HepG2 (cell line): ENCODE measurements at regions not wholly inside any gene's neighbourhood (a gene's known extent, or its start where the extent isn't known, plus 50 kb on each side); places are given as distances from the start of the nearest gene placed in this dataset.

Experiments
- ATAC-seq: fragments of 200-7000 bp; cut with Tn5 transposase; 3 replicates; pipeline ENCODE4 v1.9.1; 2020; ENCODE audit warnings: mild to moderate bottlenecking, moderate library complexity
- BruUV-seq: library from RNA; stranded (reverse); fragments of 400-500 nt; replicated peaks from 2 replicates; lab custom pipeline; 2021; lab: Mats Ljungman, UMichigan
- CTCF ChIA-PET: fragments of 300-600 bp; formaldehyde crosslinking; extraction: SDS; loops from one replicate; lab custom pipeline; 2021; ENCODE audit warnings: low total read pairs, inconsistent platforms, low intra/inter-chr PET ratio; lab: Yijun Ruan, JAX
- POLR2A ChIA-PET: fragments of 350-600 bp; sonication (Branson Sonifier 250); formaldehyde crosslinking; loops from one replicate; lab custom pipeline; 2020; ENCODE audit warnings: antibody characterized with exemption, inconsistent platforms; lab: Yijun Ruan, JAX
- DNase-seq: peaks from one replicate; pipeline ENCODE4 v3.0.0-alpha.2; 2015; ENCODE audit warnings: low spot score
- FAIRE-seq: peaks from 3 replicates; lab custom pipeline; 2011; peaks lifted over from hg19 to GRCh38; lab: Jason Lieb, UNC
- H2AFZ ChIP-seq: one replicate; pipeline ENCODE4 v1.6.1; 2011; ENCODE audit warnings: low read length, inconsistent platforms
- H3K27ac ChIP-seq: fragments of 300-600 bp; 3 replicates; pipeline ENCODE4 v1.8.0; 2011; ENCODE audit warnings: mixed run types, mild to moderate bottlenecking, mixed read lengths, low read length, inconsistent platforms; ENCODE audit not compliant: insufficient read depth; ENCODE audit errors: extremely low read length
- H3K27me3 ChIP-seq, 2 experiments: fragments of 200-600 bp in 1 of 2; 2 replicates in 1 of 2; 3 replicates in 1 of 2; pipeline versions ENCODE4 v1.6.0 to v1.8.0; 2011; ENCODE audit warnings: low read length in 2 of 2, mild to moderate bottlenecking in 2 of 2, moderate library complexity in 2 of 2, inconsistent platforms in 1 of 2; ENCODE audit not compliant: insufficient read depth in 2 of 2, control insufficient read depth in 1 of 2
- H3K36me3 ChIP-seq, 2 experiments: fragments of 200-600 bp in 1 of 2; replicated peaks in 1 of 2; 2 replicates in 1 of 2; 3 replicates in 1 of 2; pipeline versions ENCODE4 v1.5.1 to v1.8.0; 2011; ENCODE audit warnings: low read length in 2 of 2, inconsistent platforms in 1 of 2; ENCODE audit not compliant: insufficient read depth in 2 of 2, control insufficient read depth in 1 of 2
- H3K4me1 ChIP-seq: 2 replicates; pipeline ENCODE4 v1.5.1; 2012; ENCODE audit warnings: low read length, inconsistent platforms; ENCODE audit not compliant: insufficient read depth
- H3K4me2 ChIP-seq: 2 replicates; pipeline ENCODE4 v1.6.0; 2011; ENCODE audit warnings: low read depth, low read length, inconsistent platforms
- H3K4me3 ChIP-seq, 3 experiments: fragments of 200-600 bp in 1 of 3; sonication (generic), shearing (Covaris generic) in 1 of 3; replicated peaks in 1 of 3; 2 replicates each; pipeline ENCODE4 v1.5.1; 2011 to 2016; ENCODE audit warnings: low read length in 3 of 3, inconsistent platforms in 2 of 3, low read depth in 2 of 3, mild to moderate bottlenecking in 2 of 3, control low read depth in 1 of 3, mixed read lengths in 1 of 3; ENCODE audit not compliant: insufficient read depth in 1 of 3
- H3K79me2 ChIP-seq: one replicate; pipeline ENCODE4 v1.6.1; 2011; ENCODE audit warnings: low read length, inconsistent platforms; ENCODE audit not compliant: insufficient read depth
- H3K9ac ChIP-seq: 2 replicates; pipeline ENCODE4 v1.6.0; 2011; ENCODE audit warnings: mild to moderate bottlenecking, low read depth, low read length, inconsistent platforms; ENCODE audit not compliant: insufficient read depth
- H3K9me3 ChIP-seq: 2 replicates; pipeline ENCODE4 v1.5.1; 2012; ENCODE audit warnings: mild to moderate bottlenecking, low read length
- H4K20me1 ChIP-seq: 2 replicates; pipeline ENCODE4 v1.6.0; 2011; ENCODE audit warnings: inconsistent platforms, mild to moderate bottlenecking, low read length, moderate library complexity; ENCODE audit not compliant: insufficient read depth
- BRCA1 ChIP-seq: sonication (generic); formaldehyde crosslinking; IDR thresholded peaks from 2 replicates; pipeline ENCODE4 v1.4.0; 2020; ENCODE audit warnings: missing genetic modification reagents
- CEBPB ChIP-seq: IDR thresholded peaks from 2 replicates; pipeline ENCODE4 v1.6.1; 2011; ENCODE audit warnings: low read depth, low read length, improper control_type of control experiment, borderline replicate concordance
- HDAC2 ChIP-seq: sonication (generic); formaldehyde crosslinking; IDR thresholded peaks from 2 replicates; pipeline ENCODE4 v1.4.0; 2020; ENCODE audit warnings: missing genetic modification reagents
- PAWR ChIP-seq: sonication (generic); formaldehyde crosslinking; IDR thresholded peaks from 2 replicates; pipeline ENCODE4 v1.4.0; 2020; ENCODE audit warnings: missing genetic modification reagents, mild to moderate bottlenecking, borderline replicate concordance
- ZC3H13 ChIP-seq: sonication (generic); formaldehyde crosslinking; IDR thresholded peaks from 2 replicates; pipeline ENCODE4 v1.8.1; 2023; ENCODE audit warnings: mild to moderate bottlenecking, missing genetic modification reagents, moderate library complexity
- WGBS: methylation state at CpG from one replicate; pipeline ENCODE4 v1.1.6; 2017; ENCODE audit warnings: low lambda C conversion rate; 5-methylcytosine and 5-hydroxymethylcytosine counted together
- in situ Hi-C: cut with HindIII; loops from 2 replicates; pipeline ENCODE4 v1.10.0; 2017; ENCODE audit warnings: low pct_unique_long_range_greater_than_20kb; ENCODE audit not compliant: extremely low pct_ligation_motif_present
- intact Hi-C: fragments of 100-400 bp; cut with micrococcal nuclease; formaldehyde crosslinking; loops from one replicate; pipeline ENCODE4 v1.10.0; 2022; ENCODE audit not compliant: unreplicated experiment
- TF ChIP-seq, protein P1 (sequence below): sonication (generic); formaldehyde crosslinking; conservative IDR thresholded peaks from 2 replicates; pipeline ENCODE4 v1.4.0; 2020; ENCODE audit warnings: missing genetic modification reagents
- TF ChIP-seq, protein P2 (sequence below): sonication (generic); formaldehyde crosslinking; IDR thresholded peaks from 2 replicates; pipeline ENCODE4 v1.8.1; 2023; ENCODE audit warnings: mild to moderate bottlenecking, missing genetic modification reagents
- TF ChIP-seq, protein P3 (sequence below): sonication (generic); formaldehyde crosslinking; IDR thresholded peaks from 2 replicates; pipeline ENCODE4 v1.4.0; 2020; ENCODE audit warnings: missing genetic modification reagents
- TF ChIP-seq, protein P4 (sequence below): sonication (generic); formaldehyde crosslinking; IDR thresholded peaks from 2 replicates; pipeline ENCODE4 v1.5.0; 2020; ENCODE audit warnings: mild to moderate bottlenecking, missing genetic modification reagents, borderline replicate concordance

DNA sequence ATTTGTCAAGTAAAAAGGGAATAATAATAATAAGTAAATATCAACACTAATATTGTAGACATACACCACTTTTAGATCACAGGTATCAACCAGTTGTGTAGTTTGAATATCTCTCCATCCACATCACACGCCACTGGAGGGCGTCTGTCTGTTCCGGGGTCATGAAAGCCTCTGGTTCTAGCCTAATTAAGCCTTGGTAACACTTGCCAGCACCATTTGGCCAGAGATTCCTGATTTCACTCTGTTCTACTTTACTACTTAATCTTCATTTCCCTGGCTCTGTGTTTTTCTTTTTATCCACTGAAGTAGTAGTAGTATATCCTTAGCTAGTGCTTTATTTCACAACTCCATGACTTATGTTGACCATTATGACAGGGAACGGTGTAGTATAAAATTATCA lies 285.6 kb upstream of the POM121L12 start:
- Histone ChIP-seq H3K9me3 (peaks cover 30% of the 10 kb centered on the region), H3K79me2 (no peaks in the 10 kb centered on the region), H3K36me3 (no peaks in the 10 kb centered on the region), H3K27me3 (no peaks in the 10 kb centered on the region), H3K4me3 (no peak overlapping the region), H3K9ac (no peak overlapping the region), H2AFZ (no peak overlapping the region), H4K20me1 (no peaks in the 10 kb centered on the region), H3K4me1 (no peaks in the 10 kb centered on the region), H3K27ac (no peak overlapping the region), H3K4me2 (no peak overlapping the region)
- no TSS peak for BruUV-seq
- CTCF ChIA-PET: no interaction called here
- TF ChIP-seq, protein P1, sequence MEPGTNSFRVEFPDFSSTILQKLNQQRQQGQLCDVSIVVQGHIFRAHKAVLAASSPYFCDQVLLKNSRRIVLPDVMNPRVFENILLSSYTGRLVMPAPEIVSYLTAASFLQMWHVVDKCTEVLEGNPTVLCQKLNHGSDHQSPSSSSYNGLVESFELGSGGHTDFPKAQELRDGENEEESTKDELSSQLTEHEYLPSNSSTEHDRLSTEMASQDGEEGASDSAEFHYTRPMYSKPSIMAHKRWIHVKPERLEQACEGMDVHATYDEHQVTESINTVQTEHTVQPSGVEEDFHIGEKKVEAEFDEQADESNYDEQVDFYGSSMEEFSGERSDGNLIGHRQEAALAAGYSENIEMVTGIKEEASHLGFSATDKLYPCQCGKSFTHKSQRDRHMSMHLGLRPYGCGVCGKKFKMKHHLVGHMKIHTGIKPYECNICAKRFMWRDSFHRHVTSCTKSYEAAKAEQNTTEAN (CRISPR knock-in tag): no peak
- TF ChIP-seq HDAC2 (no peak), PAWR (CRISPR knock-in tag) (no peak)
- TF ChIP-seq, protein P2, sequence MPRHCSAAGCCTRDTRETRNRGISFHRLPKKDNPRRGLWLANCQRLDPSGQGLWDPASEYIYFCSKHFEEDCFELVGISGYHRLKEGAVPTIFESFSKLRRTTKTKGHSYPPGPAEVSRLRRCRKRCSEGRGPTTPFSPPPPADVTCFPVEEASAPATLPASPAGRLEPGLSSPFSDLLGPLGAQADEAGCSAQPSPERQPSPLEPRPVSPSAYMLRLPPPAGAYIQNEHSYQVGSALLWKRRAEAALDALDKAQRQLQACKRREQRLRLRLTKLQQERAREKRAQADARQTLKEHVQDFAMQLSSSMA: no peak
- FAIRE-seq (no peak), DNase-seq (no peak), ATAC-seq (no peak)
- intact Hi-C loops (no loop called here), in situ Hi-C loops (no loop called here)
- POLR2A ChIA-PET: no interaction called here
- WGBS: 13% methylated on average over 4 of the region's 4 CpGs

DNA sequence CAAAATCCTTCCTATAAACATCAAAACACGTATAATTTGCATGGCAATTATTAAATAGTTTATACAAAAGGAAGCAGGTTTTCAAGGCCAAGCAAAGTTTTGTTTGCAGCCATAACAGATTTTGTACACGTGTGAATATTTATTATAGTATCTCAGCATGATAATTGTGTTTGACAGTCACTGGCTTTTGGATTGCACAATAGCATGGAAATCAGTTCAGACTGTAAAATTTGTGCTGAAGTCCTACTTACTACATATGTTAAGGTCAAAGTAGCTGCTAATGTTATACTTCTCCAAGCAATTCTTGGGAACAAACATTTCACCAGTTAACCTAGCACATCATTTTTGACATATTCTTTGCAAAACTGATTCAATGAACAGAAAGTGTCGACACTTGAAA lies 287.6 kb upstream of the POM121L12 start:
- in situ Hi-C loops (no loop called here), intact Hi-C loops (no loop called here)
- CTCF ChIA-PET: no interaction called here
- Histone ChIP-seq H3K9me3 (peaks cover 38% of the 10 kb centered on the region), H2AFZ (no peak overlapping the region), H3K4me3 (no peak overlapping the region), H3K9ac (no peak overlapping the region), H3K27ac (no peak overlapping the region), H3K27me3 (no peaks in the 10 kb centered on the region), H4K20me1 (no peaks in the 10 kb centered on the region), H3K4me2 (no peak overlapping the region), H3K36me3 (no peaks in the 10 kb centered on the region), H3K79me2 (no peaks in the 10 kb centered on the region), H3K4me1 (no peaks in the 10 kb centered on the region)
- FAIRE-seq: no peak
- under 1% methylated on average over 3 of the region's 3 CpGs for WGBS
- TF ChIP-seq, protein P3, sequence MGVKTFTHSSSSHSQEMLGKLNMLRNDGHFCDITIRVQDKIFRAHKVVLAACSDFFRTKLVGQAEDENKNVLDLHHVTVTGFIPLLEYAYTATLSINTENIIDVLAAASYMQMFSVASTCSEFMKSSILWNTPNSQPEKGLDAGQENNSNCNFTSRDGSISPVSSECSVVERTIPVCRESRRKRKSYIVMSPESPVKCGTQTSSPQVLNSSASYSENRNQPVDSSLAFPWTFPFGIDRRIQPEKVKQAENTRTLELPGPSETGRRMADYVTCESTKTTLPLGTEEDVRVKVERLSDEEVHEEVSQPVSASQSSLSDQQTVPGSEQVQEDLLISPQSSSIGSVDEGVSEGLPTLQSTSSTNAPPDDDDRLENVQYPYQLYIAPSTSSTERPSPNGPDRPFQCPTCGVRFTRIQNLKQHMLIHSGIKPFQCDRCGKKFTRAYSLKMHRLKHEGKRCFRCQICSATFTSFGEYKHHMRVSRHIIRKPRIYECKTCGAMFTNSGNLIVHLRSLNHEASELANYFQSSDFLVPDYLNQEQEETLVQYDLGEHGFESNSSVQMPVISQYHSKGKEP: no peak
- peak; percentile 72 for TF ChIP-seq CEBPB
- no peak for TF ChIP-seq BRCA1 (CRISPR knock-in tag)
- no peak for TF ChIP-seq ZC3H13 (CRISPR knock-in tag)
- TF ChIP-seq, protein P4, sequence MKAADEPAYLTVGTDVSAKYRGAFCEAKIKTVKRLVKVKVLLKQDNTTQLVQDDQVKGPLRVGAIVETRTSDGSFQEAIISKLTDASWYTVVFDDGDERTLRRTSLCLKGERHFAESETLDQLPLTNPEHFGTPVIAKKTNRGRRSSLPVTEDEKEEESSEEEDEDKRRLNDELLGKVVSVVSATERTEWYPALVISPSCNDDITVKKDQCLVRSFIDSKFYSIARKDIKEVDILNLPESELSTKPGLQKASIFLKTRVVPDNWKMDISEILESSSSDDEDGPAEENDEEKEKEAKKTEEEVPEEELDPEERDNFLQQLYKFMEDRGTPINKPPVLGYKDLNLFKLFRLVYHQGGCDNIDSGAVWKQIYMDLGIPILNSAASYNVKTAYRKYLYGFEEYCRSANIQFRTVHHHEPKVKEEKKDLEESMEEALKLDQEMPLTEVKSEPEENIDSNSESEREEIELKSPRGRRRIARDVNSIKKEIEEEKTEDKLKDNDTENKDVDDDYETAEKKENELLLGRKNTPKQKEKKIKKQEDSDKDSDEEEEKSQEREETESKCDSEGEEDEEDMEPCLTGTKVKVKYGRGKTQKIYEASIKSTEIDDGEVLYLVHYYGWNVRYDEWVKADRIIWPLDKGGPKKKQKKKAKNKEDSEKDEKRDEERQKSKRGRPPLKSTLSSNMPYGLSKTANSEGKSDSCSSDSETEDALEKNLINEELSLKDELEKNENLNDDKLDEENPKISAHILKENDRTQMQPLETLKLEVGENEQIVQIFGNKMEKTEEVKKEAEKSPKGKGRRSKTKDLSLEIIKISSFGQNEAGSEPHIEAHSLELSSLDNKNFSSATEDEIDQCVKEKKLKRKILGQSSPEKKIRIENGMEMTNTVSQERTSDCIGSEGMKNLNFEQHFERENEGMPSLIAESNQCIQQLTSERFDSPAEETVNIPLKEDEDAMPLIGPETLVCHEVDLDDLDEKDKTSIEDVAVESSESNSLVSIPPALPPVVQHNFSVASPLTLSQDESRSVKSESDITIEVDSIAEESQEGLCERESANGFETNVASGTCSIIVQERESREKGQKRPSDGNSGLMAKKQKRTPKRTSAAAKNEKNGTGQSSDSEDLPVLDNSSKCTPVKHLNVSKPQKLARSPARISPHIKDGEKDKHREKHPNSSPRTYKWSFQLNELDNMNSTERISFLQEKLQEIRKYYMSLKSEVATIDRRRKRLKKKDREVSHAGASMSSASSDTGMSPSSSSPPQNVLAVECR (CRISPR knock-in tag): no peak
- no peak for ATAC-seq
- BruUV-seq: no TSS peak
- DNase-seq: no peak
- POLR2A ChIA-PET: no interaction called here
